ENCODE measurements at regions not wholly inside any gene's neighbourhood (a gene's known extent, or its start where the extent isn't known, plus 50 kb on each side); places are given as distances from the start of the nearest gene placed in this dataset.
A peak's percentile ranks its signal among the peaks of the same experiment; 100 is the strongest.
"Not testable (repeated sequence)": the region's sequence is repeated elsewhere in the genome, so short reads cannot be mapped to it uniquely, and the experiment has no call there.

DNA sequence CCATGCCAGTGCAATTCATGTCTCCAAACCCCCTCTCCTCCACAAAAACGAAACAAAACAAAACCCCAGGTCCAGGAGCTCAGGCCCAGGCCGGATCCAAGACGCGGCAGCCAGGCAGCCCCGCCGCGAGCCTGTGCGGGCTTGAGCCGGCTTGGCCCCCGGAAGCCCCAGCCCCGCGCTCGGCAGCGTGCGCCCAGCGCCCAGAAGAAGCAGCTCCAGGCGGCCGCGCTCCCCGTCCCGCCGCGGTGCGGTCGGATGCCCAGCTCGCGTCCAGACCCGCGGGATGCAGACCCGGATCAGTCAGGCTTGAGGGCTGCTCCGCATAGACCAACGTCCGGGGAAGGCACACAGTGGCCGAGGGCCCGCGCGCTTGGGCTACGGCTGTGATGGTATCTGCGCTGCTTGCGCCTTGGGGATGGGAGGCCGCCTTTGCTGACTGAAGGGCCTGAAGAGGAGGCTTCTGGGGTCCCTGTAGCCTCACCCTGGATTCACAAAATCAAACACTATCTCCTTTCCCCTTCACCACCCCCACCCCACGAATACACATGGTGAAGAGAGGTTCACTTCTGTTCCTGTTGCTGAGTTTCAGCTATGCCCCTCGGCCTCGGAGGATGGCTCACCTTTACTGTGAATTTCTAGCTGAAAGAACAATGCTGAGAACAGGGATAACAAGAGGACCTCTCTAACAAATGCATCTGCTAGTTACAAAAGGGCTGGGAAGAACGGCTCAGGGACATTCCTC lies 79.9 kb upstream of the EN2 start:
- no peak for DNase-seq

DNA sequence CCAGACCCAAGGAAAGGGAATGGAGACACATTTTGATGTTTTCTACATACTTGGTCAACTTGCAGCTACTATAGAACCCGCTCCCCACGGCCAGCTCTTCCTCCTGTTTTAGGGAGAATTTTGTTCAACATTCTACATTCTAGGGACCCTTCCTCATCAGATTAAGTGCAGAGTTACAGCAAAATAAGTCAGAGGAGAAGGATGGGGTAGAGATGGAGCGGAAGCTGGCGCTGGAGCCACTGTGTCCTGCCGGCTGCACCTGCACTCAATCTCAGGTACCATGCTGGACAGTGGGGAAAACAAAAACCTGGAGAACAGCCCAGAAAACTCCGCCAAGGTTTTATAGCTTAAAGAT lies 79.4 kb upstream of the EN2 start:
- DNase-seq, result no peak

DNA sequence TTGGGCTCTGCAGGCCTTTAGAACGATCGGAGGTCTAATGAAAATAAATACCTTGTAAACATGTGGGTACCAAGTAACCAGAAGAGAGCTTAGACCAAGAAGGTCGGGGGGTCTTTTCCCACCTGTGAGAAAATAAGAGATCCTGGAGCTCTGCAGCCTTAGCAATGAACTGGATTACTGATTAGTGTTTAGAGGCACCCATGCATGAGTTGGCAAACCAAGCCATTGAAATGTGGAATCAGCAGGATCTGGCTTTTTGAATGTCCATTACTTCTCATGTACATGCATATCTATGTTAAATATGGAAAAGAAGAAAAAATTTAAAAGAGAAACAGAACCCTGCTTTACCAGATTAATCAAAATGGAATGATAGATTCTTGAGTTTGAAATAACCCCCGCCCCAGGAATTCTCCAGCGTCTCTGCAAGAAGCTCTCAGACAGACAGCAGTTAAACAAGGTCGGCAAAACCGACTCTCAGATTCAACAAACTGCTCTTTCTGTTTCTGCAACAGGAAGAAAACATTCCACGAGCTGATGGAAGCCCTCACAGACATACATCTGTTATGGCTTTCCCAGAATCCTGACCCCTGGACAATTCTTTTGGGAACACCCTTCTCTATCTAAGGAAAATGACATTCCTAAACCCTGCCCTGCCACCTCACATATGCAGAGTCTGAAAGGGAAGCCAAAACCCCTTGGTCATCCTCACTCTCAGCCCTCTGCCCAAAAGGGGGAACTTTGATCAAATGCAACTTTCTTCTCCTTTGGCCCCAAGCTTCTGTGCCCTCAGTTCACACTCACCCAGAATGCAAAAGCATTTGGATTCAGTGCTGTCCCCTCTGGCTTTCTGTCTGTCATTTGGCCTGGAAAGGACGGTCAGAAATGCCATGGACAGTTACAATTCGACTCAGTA lies 78.7 kb upstream of the EN2 start:
- DNase-seq, result no peak

DNA sequence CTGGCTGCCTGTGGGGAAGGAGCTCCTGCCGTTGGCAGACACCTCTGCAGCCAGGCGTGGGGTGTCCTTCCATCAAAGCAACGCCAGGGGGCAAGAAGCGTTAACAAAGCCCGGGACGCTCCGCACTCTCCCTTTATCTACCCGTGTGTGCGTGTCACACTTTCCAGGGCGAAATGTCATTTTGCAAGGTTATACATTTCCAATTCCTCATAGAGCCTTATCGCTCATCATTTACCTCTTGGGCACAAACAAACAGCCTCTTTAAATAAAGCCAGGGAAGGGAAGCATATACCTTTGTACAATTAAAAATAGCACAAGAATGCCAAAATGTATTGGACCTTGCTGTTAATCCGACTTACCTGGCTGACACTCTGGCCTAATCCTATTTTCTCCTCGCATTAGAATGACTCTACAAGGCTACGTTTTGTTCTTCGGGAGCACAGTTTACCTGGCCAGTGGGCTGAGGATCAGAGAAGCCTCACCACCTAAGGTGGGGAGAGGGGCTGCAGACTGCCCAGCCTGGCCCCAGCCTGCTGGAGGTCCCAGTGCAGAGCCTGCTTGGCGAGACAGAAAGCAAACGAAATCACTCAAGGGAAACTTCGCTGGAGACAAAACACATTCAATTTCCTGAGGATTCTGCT lies 77.6 kb upstream of the EN2 start:
- DNase-seq, result peak; percentile 73 to 84

DNA sequence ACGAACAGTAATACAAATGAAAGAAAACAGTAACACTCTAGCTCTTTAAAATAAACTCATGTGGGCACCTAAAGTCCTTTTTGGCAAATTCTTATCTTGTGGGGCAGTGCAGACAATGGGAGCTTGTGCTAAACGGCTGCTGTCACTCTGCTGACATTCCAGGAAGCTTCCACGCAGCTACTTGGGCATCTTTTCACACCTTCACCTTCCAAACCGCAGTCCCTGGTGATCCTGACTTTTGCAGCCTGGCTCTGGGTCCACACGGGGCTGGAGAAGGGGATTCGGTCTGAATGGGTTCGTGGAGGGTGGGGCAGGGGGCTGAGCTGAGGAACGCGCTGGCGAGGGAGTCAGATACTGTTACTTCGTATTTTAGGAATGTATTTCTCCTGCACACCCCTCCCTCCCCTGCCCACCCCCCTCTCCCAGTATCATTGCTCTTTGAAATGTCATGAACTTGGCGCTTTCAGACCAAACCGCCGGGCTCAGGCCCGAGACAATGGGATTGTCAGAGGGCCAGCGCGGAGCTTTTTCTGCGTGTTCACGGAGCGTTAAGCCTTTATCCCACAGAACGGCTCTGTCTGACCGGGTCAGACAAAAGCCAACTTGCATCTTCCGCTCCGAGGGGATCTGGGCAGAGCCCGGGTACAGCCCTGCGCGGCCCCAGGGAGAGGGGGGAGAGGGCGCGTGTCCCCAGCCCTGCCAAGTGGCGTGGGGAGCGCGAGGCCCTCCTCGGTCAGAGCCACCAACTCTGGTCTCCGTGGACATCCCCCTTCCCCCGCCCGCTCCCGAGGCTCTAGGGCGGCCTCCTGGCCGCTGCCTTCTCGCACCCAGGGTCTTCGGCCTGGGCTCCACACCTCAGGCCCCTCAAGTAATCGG lies 76.7 kb upstream of the EN2 start:
- DNase-seq, result no peak

DNA sequence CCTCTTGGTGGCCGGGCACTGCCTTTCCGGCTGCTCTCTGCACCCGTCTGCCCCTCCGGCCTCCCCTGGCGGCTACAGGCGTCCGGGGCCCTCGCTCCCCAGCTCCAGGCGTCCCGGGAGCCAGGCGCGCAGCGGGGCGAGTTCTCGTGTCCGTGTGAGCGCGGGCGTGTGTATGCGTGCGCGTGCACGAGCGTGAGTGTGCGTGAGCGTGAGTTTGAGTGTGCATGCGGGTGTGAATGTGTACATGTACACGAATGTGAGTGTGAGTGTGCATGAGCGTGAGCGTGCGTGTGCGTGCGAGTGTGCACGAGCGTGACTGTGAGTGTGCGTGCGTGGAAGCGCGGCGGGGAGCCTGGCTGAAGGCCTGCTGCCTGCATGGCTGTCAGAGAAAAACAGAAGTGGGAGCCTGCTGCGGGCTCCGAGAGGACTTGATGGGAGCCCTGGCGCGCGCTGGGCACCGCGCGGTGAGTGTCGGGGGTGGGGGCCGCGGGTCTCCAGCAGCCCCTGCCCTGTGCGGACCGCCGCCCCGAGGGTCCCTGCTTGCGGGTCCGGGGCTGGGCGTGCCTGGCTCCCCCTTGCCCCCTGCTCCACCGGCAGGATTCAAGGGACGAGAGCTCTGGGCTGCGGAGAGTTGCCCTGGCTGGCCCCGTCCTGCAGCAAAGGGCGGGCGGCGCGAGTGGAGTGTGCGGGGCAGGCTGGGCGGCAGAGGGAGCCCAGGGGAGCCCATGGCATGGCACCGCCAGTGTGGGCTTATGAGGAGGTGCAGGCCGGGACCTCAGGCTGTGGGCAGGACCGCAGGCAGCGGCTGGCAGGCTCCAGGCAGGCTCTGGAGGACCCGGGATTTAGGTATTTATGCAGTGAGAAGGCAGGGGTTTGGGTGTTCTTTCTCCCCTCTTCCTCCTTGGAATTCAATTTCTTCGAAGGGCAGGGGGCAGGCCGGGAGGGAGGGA lies 75.8 kb upstream of the EN2 start:
- no peak for DNase-seq

DNA sequence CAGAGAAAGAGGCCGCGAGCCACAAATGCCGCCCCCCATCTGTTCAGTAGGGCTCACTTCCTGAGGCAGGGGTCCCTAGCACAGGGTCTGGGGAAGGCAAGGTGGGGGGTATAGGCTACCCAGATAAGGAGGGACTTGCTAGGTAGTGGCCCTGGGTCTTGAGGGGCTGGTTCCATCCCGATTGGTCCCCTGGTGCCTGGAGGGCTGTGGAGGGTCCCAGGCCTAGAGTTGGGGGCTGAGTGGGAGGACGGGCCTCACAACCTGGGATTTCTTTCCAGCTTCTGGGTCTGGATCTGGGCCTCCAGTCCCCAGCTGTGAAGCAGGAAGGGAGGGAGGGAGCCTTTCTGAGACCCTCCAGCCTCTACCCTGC lies 75.1 kb upstream of the EN2 start:
- no peak for DNase-seq

DNA sequence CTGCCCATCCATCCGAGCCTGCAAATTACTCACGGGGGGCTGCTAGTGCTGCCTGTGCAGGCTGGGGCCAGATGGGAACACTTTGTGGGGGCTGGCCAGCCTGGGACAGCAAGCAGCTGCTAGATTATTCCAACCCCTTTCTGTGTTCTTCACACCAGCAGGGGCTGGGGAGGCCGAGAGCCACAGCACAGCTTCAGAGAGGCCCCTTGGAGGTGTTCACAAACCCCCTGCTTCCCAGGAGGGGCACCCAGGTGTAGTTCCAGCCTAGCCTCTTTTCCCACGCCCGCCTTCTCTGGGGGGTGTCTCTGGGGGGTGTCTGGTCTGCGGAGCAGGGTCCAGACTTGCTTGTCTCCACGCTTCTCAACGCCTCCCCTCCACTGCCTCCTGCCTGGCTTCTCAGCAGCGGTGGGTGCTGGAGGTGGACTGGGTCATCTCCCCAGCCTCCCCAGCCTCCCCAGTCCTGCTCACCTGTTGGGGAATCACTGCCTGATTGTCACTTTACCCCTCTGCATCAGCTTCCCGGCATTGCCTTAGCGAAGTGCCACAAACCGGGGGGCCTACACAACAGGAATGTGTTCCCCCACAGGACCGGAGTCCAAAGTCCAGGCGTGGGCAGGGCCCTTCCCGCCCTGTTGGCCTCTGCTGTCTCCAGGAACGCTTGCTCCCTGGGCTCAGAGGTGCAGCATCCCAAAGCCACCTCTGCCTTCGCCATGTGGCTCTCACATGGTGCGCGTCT lies 74.0 kb upstream of the EN2 start:
- DNase-seq, result no peak

DNA sequence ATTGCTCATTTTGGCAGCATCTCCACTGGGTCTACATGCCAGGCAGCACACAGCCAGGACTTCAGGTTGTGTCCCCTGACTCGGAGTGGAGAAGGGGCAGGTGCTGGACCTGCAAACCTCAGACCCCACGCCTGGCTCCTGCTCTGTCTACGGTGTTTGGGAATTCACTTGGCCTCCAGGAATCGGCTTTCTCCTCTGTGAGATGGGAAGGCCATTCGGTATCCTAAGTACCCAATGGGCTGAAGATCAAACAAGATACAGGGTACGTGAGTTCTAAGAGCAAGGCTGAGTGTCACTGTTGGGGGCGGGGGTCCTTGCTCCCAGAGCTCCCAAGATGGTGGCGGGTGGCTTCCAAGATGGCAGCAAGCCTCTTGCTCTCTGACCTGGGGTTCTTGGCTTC lies 73.2 kb upstream of the EN2 start:
- DNase-seq, result no peak

DNA sequence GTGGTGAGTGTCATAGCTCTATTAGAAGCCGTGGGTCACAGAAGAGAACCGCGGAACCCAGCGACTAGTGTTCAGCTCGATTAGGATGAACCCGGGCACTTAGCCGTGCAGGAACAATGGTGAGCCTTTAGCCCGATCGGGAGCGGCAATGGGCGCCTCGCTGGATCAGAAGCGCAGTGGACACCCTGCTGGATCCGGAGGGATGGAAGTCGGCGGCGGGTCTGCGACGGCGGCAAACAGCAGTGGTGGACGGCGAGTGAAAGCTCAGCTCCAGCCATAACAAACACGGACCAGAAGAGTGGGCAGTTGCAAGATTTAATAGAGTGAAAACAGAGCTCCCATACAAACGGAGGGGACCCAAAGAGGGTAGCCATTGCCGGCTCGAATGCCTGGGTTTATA lies 72.7 kb upstream of the EN2 start:
- DNase-seq, result not testable (repeated sequence)

DNA sequence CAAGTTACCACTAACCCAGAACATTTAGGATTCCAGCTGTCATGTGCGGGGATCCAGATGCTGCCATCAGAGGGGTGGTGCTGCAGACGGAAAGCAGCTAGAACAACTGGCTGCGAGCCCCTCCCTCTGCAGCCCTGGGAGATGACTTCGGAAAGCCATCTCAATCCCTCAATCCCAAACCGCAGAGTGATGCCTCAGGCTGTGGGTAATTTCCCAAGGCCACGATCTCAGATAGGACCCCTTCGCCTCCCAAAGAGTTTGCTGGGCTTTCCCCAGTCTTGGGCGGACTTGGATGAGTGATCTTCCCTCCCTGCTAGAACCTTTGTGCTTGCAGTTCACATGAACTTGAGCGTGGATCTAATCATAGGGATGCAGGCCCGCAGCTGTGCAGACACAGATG lies 71.3 kb upstream of the EN2 start:
- DNase-seq, result no peak

DNA sequence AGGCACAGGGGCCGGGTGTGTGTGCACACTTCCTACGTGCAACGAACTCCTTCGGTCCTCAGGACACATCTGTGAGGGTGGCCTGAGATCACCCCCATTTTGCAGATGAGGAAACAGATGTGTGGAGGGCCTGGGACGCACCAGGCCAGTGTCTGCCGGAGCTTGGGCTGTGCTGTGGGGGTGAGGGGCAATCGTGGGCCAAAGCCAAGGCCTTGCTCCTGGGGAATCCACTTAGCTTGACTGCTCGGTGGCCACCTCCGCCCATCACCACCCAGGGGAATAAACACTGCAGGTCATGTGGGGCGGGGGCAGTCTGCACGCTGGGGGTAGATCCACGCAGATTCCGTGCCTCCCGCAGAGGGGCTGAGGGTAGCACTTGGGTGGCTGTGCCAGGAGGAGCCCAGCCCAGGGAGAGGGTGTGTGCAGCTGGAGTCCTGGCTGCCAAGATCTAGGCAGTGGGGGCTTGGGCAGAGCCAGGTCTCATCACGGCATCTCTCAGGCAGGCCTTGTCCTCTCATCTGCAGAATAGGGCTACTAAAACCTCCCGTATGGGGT lies 70.8 kb upstream of the EN2 start:
- no peak for DNase-seq

DNA sequence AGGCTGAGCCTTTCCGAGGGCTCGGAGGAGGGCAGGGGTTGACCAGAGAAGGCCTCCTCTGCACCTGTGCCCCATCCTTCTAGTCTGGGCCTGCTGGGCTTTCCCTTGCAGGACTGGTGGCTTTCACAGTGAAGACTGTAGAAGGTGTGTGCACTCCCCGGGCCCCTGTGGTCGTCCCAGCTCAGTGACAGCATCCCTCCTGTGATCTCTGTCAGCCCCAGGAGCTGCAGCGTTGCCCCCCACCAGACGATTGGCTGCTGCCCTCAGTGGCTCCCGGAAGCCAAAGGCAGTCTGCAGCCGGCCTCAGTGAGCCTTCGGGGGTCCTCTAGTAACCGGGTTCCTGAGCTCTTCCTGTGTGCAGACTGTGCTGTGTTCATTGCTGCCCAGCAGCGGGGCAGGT lies 69.4 kb upstream of the EN2 start:
- no peak for DNase-seq

DNA sequence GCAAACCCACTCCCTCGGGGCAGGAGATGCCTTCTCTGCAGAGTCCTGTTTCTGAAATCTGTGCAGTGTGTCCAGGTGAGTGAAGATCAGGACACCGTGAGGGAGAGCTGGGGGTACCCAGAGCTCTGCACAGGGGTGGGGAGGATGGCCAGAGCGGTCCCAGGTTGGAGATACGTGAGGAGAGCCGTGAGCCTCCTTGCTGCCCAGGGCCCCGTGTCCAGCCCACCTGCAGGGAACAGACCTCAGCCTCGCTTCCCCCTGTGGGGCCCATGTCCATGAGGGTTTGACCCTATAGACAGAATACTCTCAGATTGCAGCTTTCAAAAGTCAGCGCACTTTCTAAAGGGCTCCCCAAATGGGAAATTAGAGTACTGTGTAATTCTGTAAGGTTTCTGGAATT lies 66.5 kb upstream of the EN2 start:
- DNase-seq, result no peak

DNA sequence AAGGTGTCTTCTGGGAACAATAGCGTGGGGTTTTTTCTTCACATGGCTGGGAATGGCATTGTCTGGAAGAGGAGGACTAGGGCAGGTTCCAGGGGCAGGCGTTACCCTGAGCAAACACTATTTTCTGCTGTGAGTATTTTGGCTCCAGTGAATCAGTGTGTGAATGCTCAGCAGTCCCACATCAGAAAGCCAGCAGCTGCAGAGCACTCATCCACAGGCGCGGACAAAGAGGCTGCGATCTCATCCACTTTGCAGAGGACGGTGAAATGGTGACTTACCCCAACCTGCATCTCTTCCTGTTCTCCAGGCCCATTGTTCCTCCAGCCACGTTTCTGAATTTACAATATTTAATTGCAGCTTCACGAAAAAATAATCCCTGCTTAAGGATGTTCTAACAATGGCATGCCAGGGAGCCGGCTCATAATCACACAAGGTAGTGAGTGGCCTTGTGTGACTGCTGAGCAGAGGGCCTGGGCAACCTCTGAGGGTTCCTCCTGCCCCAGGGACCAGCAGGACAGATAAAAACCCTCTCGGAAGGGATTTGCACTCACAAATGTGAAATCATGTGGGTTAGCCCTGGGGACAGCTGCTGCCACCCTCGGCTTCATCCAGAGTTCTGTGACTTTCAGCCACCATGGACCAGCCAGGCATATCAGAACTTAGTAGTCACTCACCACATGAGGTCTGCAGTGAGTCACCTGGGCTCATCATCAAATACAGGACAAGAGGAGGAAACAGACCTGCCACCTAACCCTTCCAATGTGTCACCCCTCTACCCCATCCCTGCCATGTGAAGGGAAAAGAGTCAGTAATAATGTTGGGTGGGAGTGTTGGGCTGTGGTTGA lies 65.0 kb upstream of the EN2 start:
- no peak for DNase-seq

DNA sequence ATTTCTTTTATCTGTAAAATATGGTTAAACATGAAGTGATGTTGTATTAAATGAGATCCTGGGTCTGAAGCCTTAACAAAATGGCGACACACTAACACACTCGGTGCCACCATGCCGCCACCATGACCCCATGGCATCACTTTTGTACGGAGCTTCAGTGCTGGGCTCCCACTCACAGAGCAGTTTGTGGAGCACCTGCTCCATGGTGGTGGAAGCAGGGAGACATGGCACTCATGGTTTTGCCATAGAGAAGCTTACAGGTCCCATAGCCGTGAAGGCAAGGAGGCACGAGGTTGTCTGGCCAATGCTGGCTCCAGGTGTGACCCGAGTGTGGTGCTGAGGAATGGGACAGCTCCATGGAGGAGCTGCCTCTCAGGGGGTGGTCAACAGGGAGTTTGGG lies 63.5 kb upstream of the EN2 start:
- DNase-seq, result no peak

DNA sequence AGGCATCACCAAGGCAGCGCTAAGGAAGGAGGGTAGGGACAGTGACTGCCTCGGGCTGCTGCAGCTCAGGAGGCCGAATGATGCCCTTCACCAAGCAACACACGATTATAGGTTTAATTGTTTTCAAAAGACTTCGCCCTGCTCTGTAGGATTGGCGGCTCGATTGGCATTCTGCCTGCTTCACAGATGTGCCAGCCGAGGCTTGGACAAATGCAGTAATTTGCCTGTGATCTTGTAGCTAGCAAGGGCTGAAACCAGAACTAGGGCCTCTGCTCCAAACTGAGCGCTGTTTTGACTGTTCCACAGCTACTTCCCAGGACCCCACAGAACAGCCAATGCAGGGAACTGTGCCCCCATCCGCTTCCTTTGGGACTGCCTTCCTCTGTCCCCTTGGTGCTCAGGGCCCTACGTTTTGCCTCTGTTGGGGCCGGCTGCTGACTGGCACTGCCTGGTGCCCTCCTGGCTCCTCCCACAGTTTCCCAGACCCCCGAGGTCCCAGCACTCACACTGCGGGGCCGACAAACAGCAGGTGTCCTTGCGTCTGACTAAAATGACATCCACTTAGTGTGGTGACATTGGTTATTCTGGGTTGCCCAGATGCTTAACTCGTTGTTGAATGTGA lies 62.6 kb upstream of the EN2 start:
- no peak for DNase-seq

DNA sequence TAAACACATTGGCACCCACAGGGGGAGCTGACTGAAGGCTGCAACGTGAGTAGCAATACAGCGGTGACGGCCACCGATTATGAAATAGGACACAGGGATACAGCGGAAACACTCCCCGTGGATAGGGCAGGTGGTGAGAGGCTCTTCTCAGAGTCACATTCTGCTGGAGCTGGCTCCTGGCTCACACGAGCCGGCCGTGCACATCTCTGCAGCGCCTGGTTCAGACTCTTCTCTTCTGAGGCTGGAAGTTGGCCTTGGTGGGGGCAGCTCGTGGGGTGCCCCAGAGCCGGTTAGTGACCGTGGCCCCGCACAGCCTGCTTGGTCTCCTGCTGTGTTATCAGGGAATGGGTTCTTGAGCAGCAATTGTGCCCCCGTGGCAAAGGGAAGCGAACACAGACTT lies 61.3 kb upstream of the EN2 start:
- DNase-seq, result no peak
